ENCODE measurements at regions not wholly inside any gene's neighbourhood (a gene's known extent, or its start where the extent isn't known, plus 50 kb on each side); places are given as distances from the start of the nearest gene placed in this dataset.

GRCh38 chr16:5479926-5480325, 382.3 kb upstream of the EEF2KMT start:
- Histone ChIP-seq H3K79me2 (ENCODE audit: insufficient read depth, low read length) (no peaks in the 10 kb centered on the region), H3K4me3 (replicated peaks in 1 of 3; ENCODE audit: insufficient read depth in 1 of 3, low read depth in 2 of 3, low read length in 3 of 3) (no peak overlapping the region), H3K9ac (ENCODE audit: insufficient read depth, low read depth, low read length) (no peak overlapping the region), H3K36me3 (replicated peaks in 1 of 2; ENCODE audit: control insufficient read depth in 1 of 2, insufficient read depth in 2 of 2, low read length in 2 of 2) (no peaks in the 10 kb centered on the region), H3K27ac (ENCODE audit: extremely low read length, insufficient read depth, low read length) (no peak overlapping the region), H3K4me1 (ENCODE audit: insufficient read depth, low read length) (no peaks in the 10 kb centered on the region), H3K9me3 (ENCODE audit: low read length) (no peaks in the 10 kb centered on the region), H2AFZ (ENCODE audit: low read length) (no peak overlapping the region), H3K27me3 (ENCODE audit: control insufficient read depth in 1 of 2, insufficient read depth in 2 of 2, low read length in 2 of 2) (peaks cover 0 to 33% of the 10 kb centered on the region in 2 experiments; a peak in 4 of 5 replicates), H3K4me2 (ENCODE audit: low read depth, low read length) (no peak overlapping the region), H4K20me1 (ENCODE audit: insufficient read depth, low read length) (no peaks in the 10 kb centered on the region)
- DNase-seq (ENCODE audit: low spot score) (no peak), FAIRE-seq (no peak), ATAC-seq (no peak)
- no TSS peak for BruUV-seq (replicated peaks)
- in situ Hi-C loops (cut with HindIII; ENCODE audit: extremely low pct_ligation_motif_present, low pct_unique_long_range_greater_than_20kb): no loop called here
- 8% methylated on average over 3 of the region's 3 CpGs for WGBS (ENCODE audit: low lambda C conversion rate)
- ChIA-PET POLR2A (no interaction called here), CTCF (ENCODE audit: low intra/inter-chr PET ratio, low total read pairs) (no interaction called here)
- TF ChIP-seq TFDP1 (CRISPR knock-in tag; IDR thresholded peaks at IDR 0.05; ENCODE audit: borderline replicate concordance) (no peak), HCFC1 (IDR thresholded peaks at IDR 0.05; ENCODE audit: low read depth, low read length) (no peak), ZNF773 (CRISPR knock-in tag; IDR thresholded peaks at IDR 0.05; ENCODE audit: borderline replicate concordance) (no peak), MYC (CRISPR knock-in tag; IDR thresholded peaks at IDR 0.05; ENCODE audit: borderline replicate concordance) (no peak), NR2F2 (IDR thresholded peaks at IDR 0.05; ENCODE audit: borderline replicate concordance, low read depth) (no peak), ZNF709 (CRISPR knock-in tag; IDR thresholded peaks at IDR 0.05) (no peak), AGO2 (optimal IDR thresholded peaks at IDR 0.05; ENCODE audit: low read depth, low read length) (no peak)
- intact Hi-C loops (cut with micrococcal nuclease; ENCODE audit: unreplicated experiment): no loop called here

GRCh38 chr16:5478036-5478435, 380.4 kb upstream of the EEF2KMT start:
- no peaks in the 10 kb centered on the region for H3K4me1 ChIP-seq (ENCODE audit: insufficient read depth, low read length)
- TF ChIP-seq ZNF75D (CRISPR knock-in tag; IDR thresholded peaks at IDR 0.05; ENCODE audit: borderline replicate concordance) (no peak), POGK (CRISPR knock-in tag; conservative IDR thresholded peaks at IDR 0.05) (no peak), SATB2 (CRISPR knock-in tag; IDR thresholded peaks at IDR 0.05) (no peak), ZBTB37 (CRISPR knock-in tag; IDR thresholded peaks at IDR 0.05) (no peak), ZNF343 (CRISPR knock-in tag; IDR thresholded peaks at IDR 0.05) (no peak), ZFAT (CRISPR knock-in tag; conservative IDR thresholded peaks at IDR 0.05) (no peak), JUND (CRISPR knock-in tag; IDR thresholded peaks at IDR 0.05) (no peak), ZNF564 (CRISPR knock-in tag; IDR thresholded peaks at IDR 0.05) (no peak), ZBTB8A (CRISPR knock-in tag; IDR thresholded peaks at IDR 0.05; ENCODE audit: borderline replicate concordance, low read depth) (no peak), ARNT (IDR thresholded peaks at IDR 0.05) (no peak), SRY (CRISPR knock-in tag; IDR thresholded peaks at IDR 0.05) (no peak)

More at GRCh38 chr16:5478036-5478435, 380.4 kb upstream of the EEF2KMT start:
- Histone ChIP-seq H3K27ac (ENCODE audit: extremely low read length, insufficient read depth, low read length) (no peak overlapping the region), H3K79me2 (ENCODE audit: insufficient read depth, low read length) (no peaks in the 10 kb centered on the region), H3K4me2 (ENCODE audit: low read depth, low read length) (no peak overlapping the region), H3K4me3 (replicated peaks in 1 of 3; ENCODE audit: insufficient read depth in 1 of 3, low read depth in 2 of 3, low read length in 3 of 3) (no peak overlapping the region), H3K27me3 (ENCODE audit: control insufficient read depth in 1 of 2, insufficient read depth in 2 of 2, low read length in 2 of 2) (peaks cover 0 to 19% of the 10 kb centered on the region in 2 experiments; a peak in 3 of 5 replicates), H3K36me3 (replicated peaks in 1 of 2; ENCODE audit: control insufficient read depth in 1 of 2, insufficient read depth in 2 of 2, low read length in 2 of 2) (no peaks in the 10 kb centered on the region), H2AFZ (ENCODE audit: low read length) (no peak overlapping the region), H3K9me3 (ENCODE audit: low read length) (no peaks in the 10 kb centered on the region), H3K9ac (ENCODE audit: insufficient read depth, low read depth, low read length) (no peak overlapping the region), H4K20me1 (ENCODE audit: insufficient read depth, low read length) (no peaks in the 10 kb centered on the region)
- no peak for DNase-seq (ENCODE audit: low spot score)
- ChIA-PET POLR2A (no interaction called here), CTCF (ENCODE audit: low intra/inter-chr PET ratio, low total read pairs) (no interaction called here)
- no TSS peak for BruUV-seq (replicated peaks)
- 4% methylated on average over 7 of the region's 7 CpGs for WGBS (ENCODE audit: low lambda C conversion rate)
- FAIRE-seq: no peak
- in situ Hi-C loops (cut with HindIII; ENCODE audit: extremely low pct_ligation_motif_present, low pct_unique_long_range_greater_than_20kb): no loop called here
- intact Hi-C loops (cut with micrococcal nuclease; ENCODE audit: unreplicated experiment): no loop called here
- no peak for ATAC-seq

All from HepG2 (cell line).